ENCODE measurements at regions not wholly inside any gene's neighbourhood (a gene's known extent, or its start where the extent isn't known, plus 50 kb on each side); places are given as distances from the start of the nearest gene placed in this dataset.

- TF ChIP-seq POLR2A (IDR thresholded peaks at IDR 0.05), result no peak
- no peak for TF ChIP-seq POLR2AphosphoS5 (IDR thresholded peaks at IDR 0.05)
Observed at GRCh38 chr6:48994811-48995210, 468.2 kb downstream of the MMUT start.
